ENCODE measurements at regions not wholly inside any gene's neighbourhood (a gene's known extent, or its start where the extent isn't known, plus 50 kb on each side); places are given as distances from the start of the nearest gene placed in this dataset.

DNA sequence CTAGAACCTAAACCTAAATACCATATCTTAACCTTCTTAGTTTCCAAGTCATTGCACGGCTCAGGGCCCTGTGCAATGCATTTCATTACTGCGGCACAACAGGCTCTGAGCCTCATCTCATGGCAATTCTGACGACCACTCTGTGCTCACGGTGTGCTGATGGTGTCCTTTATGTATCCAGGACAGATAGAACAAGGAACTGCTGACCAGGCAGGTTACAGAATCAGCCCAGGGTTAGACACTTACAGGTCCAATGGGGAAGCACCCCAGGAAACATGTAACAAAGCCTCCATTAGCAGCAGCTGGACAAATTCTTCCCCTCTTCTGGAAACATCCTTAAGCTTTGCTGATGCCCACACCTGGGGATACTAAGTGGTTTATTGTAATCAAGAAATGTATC, 91.9 kb upstream of the NSMCE3 start:
- Histone ChIP-seq H3K14ac (ENCODE audit: insufficient read length) (no peak overlapping the region), H3K23me2 (ENCODE audit: low read depth, low read length) (no peaks in the 10 kb centered on the region), H4K5ac (ENCODE audit: insufficient read length, low read depth, low read length) (no peak overlapping the region), H3K23ac (ENCODE audit: insufficient read length) (no peak overlapping the region), H2AFZ (ENCODE audit: low read length) (no peak overlapping the region), H2BK20ac (ENCODE audit: low read length) (no peak overlapping the region), H3K18ac (ENCODE audit: extremely low read depth, low read length) (no peak overlapping the region), H3K27ac (ENCODE audit: low read depth, low read length) (no peak overlapping the region), H2BK120ac (replicated peaks; ENCODE audit: low read depth, low read length) (no peak overlapping the region), H4K91ac (replicated peaks; ENCODE audit: insufficient read length, low read length) (no peak overlapping the region), H4K20me1 (replicated peaks in 1 of 2; ENCODE audit: control insufficient read depth in 1 of 2, insufficient read depth in 2 of 2, low read length in 2 of 2) (no peaks in the 10 kb centered on the region), H3K4me3 (ENCODE audit: extremely low read depth in 1 of 4, insufficient read depth in 2 of 4, low read depth in 3 of 4, low read length in 4 of 4) (no peak overlapping the region), H2BK12ac (ENCODE audit: low read depth, low read length) (no peak overlapping the region), H3K27me3 (replicated peaks in 1 of 4; ENCODE audit: control insufficient read depth in 3 of 4, extremely low read depth in 1 of 4, insufficient read depth in 3 of 4, low read length in 3 of 4) (no peaks in the 10 kb centered on the region), H3K36me3 (ENCODE audit: control insufficient read depth in 2 of 4, insufficient read depth in 4 of 4, low read length in 3 of 4) (no peaks in the 10 kb centered on the region), H2BK5ac (ENCODE audit: low read depth, low read length) (no peak overlapping the region), H3K9ac (replicated peaks in 1 of 4; ENCODE audit: extremely low read depth in 1 of 4, low read depth in 3 of 4, low read length in 3 of 4) (no peak overlapping the region), H3K4me1 (replicated peaks in 1 of 4; ENCODE audit: control insufficient read depth in 3 of 4, insufficient read depth in 4 of 4, low read length in 3 of 4) (peaks cover 0 to 3% (median 2%) of the 10 kb centered on the region in 4 experiments; a peak in 3 of 7 replicates), H2AK5ac (ENCODE audit: low read depth, low read length) (no peak overlapping the region), H3K9me3 (ENCODE audit: insufficient read depth in 2 of 2, low read depth in 1 of 2, low read length in 1 of 2) (no peaks in the 10 kb centered on the region), H3K79me2 (ENCODE audit: control insufficient read depth in 1 of 2, insufficient read depth in 2 of 2, low read length in 2 of 2) (no peaks in the 10 kb centered on the region), H4K8ac (ENCODE audit: extremely low read depth, insufficient read depth, low read length) (no peak overlapping the region), H3K4ac (replicated peaks; ENCODE audit: insufficient read length, low read depth, low read length) (no peak overlapping the region), H2BK15ac (ENCODE audit: low read length) (no peak overlapping the region), H3K4me2 (ENCODE audit: insufficient read depth in 1 of 2, low read depth in 2 of 2, low read length in 2 of 2) (no peak overlapping the region), H3K79me1 (ENCODE audit: low read depth, low read length) (no peaks in the 10 kb centered on the region; the same call in 1 of the 2 replicates), H3K56ac (replicated peaks; ENCODE audit: insufficient read length, low read depth, low read length) (no peak overlapping the region)
- DNase-seq (ENCODE audit: low read depth in 1 of 2, low spot score in 2 of 2) (no peak), FAIRE-seq (no peak)
- ChIA-PET CTCF (ENCODE audit: partially characterized antibody) (interaction anchor here (1.1 kb wide), 1 partner anchor 20 kb away, joined by 3 read pairs; no protein-coding TSS in a partner anchor), POLR2A (ENCODE audit: partially characterized antibody) (no interaction called here)
- 88% methylated on average over 4 of the region's 4 CpGs; no CpG with 5 or more reads in 1 of the 2 experiments for WGBS, 2 experiments (ENCODE audit: extremely low coverage in 1 of 2, insufficient coverage in 1 of 2, insufficient read length in 1 of 2, insufficient replicate concordance in 2 of 2, low coverage in 1 of 2, low lambda C conversion rate in 2 of 2, missing lambda C conversion rate in 1 of 2)
- TF ChIP-seq CBX5 (IDR thresholded peaks at IDR 0.05; ENCODE audit: low read depth, low read length) (no peak), RFX5 (IDR thresholded peaks at IDR 0.05; ENCODE audit: borderline replicate concordance, low read depth, low read length) (no peak), SP1 (IDR thresholded peaks at IDR 0.05; ENCODE audit: low read depth, low read length) (no peak), TEAD4 (IDR thresholded peaks at IDR 0.05; ENCODE audit: low read depth, low read length) (no peak), TAF7 (optimal IDR thresholded peaks at IDR 0.05; ENCODE audit: borderline replicate concordance, low read depth, low read length) (no peak), RAD21 (IDR thresholded peaks at IDR 0.05 in 1 of 2, conservative IDR thresholded peaks at IDR 0.05 in 1 of 2; ENCODE audit: low read depth in 2 of 2, low read length in 2 of 2) (no peak), TAF1 (IDR thresholded peaks at IDR 0.05; ENCODE audit: low read depth, low read length) (no peak), CBX8 (IDR thresholded peaks at IDR 0.05; ENCODE audit: borderline replicate concordance, low read depth, low read length) (no peak), GABPA (IDR thresholded peaks at IDR 0.05; ENCODE audit: borderline replicate concordance, insufficient read depth, low read length) (no peak), SRF (IDR thresholded peaks at IDR 0.05; ENCODE audit: low read depth, low read length) (no peak), ASH2L (IDR thresholded peaks at IDR 0.05; ENCODE audit: low read length) (no peak), CHD2 (IDR thresholded peaks at IDR 0.05; ENCODE audit: low read length) (no peak), HDAC6 (IDR thresholded peaks at IDR 0.05; ENCODE audit: low read depth, low read length) (no peak), SIN3A (conservative IDR thresholded peaks at IDR 0.05 in 1 of 2, IDR thresholded peaks at IDR 0.05 in 1 of 2; ENCODE audit: low read depth in 1 of 2, low read length in 2 of 2) (no peak), PHF8 (conservative IDR thresholded peaks at IDR 0.05; ENCODE audit: low read depth, low read length) (no peak)

Data from H1 (cell line).